ENCODE measurements at regions not wholly inside any gene's neighbourhood (a gene's known extent, or its start where the extent isn't known, plus 50 kb on each side); places are given as distances from the start of the nearest gene placed in this dataset.

- H3K79me2 ChIP-seq (ENCODE audit: insufficient read depth, low read length) = no peaks in the 10 kb centered on the region
- peaks cover 0 to 3% of the 10 kb centered on the region in 2 donors for H3K9me3 ChIP-seq (replicated peaks in 1 of 2; ENCODE audit: control insufficient read depth in 1 of 2, insufficient read depth in 1 of 2, low read length in 2 of 2)
- H3K36me3 Mint-ChIP-seq = no peaks in the 10 kb centered on the region
- H3K36me3 ChIP-seq (replicated peaks in 1 of 2; ENCODE audit: control insufficient read depth in 1 of 2, insufficient read depth in 2 of 2, low read length in 2 of 2) = no peaks in the 10 kb centered on the region
- H3K27me3 ChIP-seq (ENCODE audit: control insufficient read depth in 2 of 2, insufficient read depth in 2 of 2, low read length in 2 of 2) = peaks cover 0 to 2% of the 10 kb centered on the region in 2 donors
- peaks cover 0 to 8% (median 5%) of the 10 kb centered on the region in 7 donors for H3K9me3 Mint-ChIP-seq
- peaks cover 1 to 5% (median 2%) of the 10 kb centered on the region in 3 donors for H3K27me3 Mint-ChIP-seq (ENCODE audit: low read depth in 3 of 3)
- no peak overlapping the region for H3K27ac Mint-ChIP-seq
- DNase-seq = no peak
- no peaks in the 10 kb centered on the region for H3K4me1 ChIP-seq (ENCODE audit: control insufficient read depth in 1 of 2, insufficient read depth in 2 of 2, low read length in 2 of 2)
- H3K4me2 ChIP-seq (replicated peaks; ENCODE audit: extremely low read depth, low read length, poor library complexity, severe bottlenecking) = no peak overlapping the region
- no peak overlapping the region for H3K9ac ChIP-seq (ENCODE audit: insufficient read depth, low read length, poor library complexity, severe bottlenecking)
- WGBS (ENCODE audit: insufficient coverage) = 60% methylated on average over 1 of the region's 2 CpGs
- no peak overlapping the region for H3K4me3 ChIP-seq (replicated peaks in 1 of 3; ENCODE audit: low read depth in 2 of 3, low read length in 3 of 3)
- H4K20me1 ChIP-seq (ENCODE audit: insufficient read depth, low read length) = no peaks in the 10 kb centered on the region
- H3K4me3 Mint-ChIP-seq = no peak overlapping the region
- H3K4me1 Mint-ChIP-seq = no peaks in the 10 kb centered on the region
- intact Hi-C loops (cut with micrococcal nuclease) = no loop called here
- no peak for TF ChIP-seq CTCF (IDR thresholded peaks at IDR 0.05)
- no peak overlapping the region for H2AFZ ChIP-seq (ENCODE audit: insufficient read depth, low read depth, low read length, poor library complexity, severe bottlenecking)
- no peak overlapping the region for H3K27ac ChIP-seq (ENCODE audit: low read depth in 1 of 2, low read length in 2 of 2)
These were observed 79.7 kb upstream of the OSMR start for GRCh38 chr5:38766151-38766550.

GRCh38 chr5:38768412-38769211, 77.2 kb upstream of the OSMR start:
- no CpG with 5 or more reads among the region's 9 CpGs for WGBS (ENCODE audit: insufficient coverage)
- no peak overlapping the region for H3K27ac ChIP-seq (ENCODE audit: low read depth in 1 of 2, low read length in 2 of 2)
- H3K27me3 Mint-ChIP-seq (ENCODE audit: low read depth in 3 of 3) = peaks cover 2 to 3% (median 3%) of the 10 kb centered on the region in 3 donors

More at GRCh38 chr5:38768412-38769211, 77.2 kb upstream of the OSMR start:
- intact Hi-C loops (cut with micrococcal nuclease) = no loop called here
- Histone ChIP-seq H4K20me1 (ENCODE audit: insufficient read depth, low read length) (no peaks in the 10 kb centered on the region), H3K79me2 (ENCODE audit: insufficient read depth, low read length) (no peaks in the 10 kb centered on the region), H3K4me3 (replicated peaks in 1 of 3; ENCODE audit: low read depth in 2 of 3, low read length in 3 of 3) (no peak overlapping the region), H3K36me3 (replicated peaks in 1 of 2; ENCODE audit: control insufficient read depth in 1 of 2, insufficient read depth in 2 of 2, low read length in 2 of 2) (no peaks in the 10 kb centered on the region), H3K9me3 (replicated peaks in 1 of 2; ENCODE audit: control insufficient read depth in 1 of 2, insufficient read depth in 1 of 2, low read length in 2 of 2) (peaks cover 0 to 3% of the 10 kb centered on the region in 2 donors), H2AFZ (ENCODE audit: insufficient read depth, low read depth, low read length, poor library complexity, severe bottlenecking) (no peak overlapping the region), H3K4me2 (replicated peaks; ENCODE audit: extremely low read depth, low read length, poor library complexity, severe bottlenecking) (no peak overlapping the region), H3K4me1 (ENCODE audit: control insufficient read depth in 1 of 2, insufficient read depth in 2 of 2, low read length in 2 of 2) (no peaks in the 10 kb centered on the region), H3K27me3 (ENCODE audit: control insufficient read depth in 2 of 2, insufficient read depth in 2 of 2, low read length in 2 of 2) (peaks cover 0 to 2% of the 10 kb centered on the region in 2 donors), H3K9ac (ENCODE audit: insufficient read depth, low read length, poor library complexity, severe bottlenecking) (no peak overlapping the region)
- no peak for TF ChIP-seq CTCF (IDR thresholded peaks at IDR 0.05)
- Mint-ChIP-seq H3K27ac (no peak overlapping the region), H3K4me3 (no peak overlapping the region), H3K36me3 (no peaks in the 10 kb centered on the region), H3K4me1 (no peaks in the 10 kb centered on the region), H3K9me3 (peaks cover 0 to 8% (median 5%) of the 10 kb centered on the region in 7 donors)
- DNase-seq = no peak

All from CD14-positive monocyte (primary cell).